ENCODE measurements at regions not wholly inside any gene's neighbourhood (a gene's known extent, or its start where the extent isn't known, plus 50 kb on each side); places are given as distances from the start of the nearest gene placed in this dataset.

DNA sequence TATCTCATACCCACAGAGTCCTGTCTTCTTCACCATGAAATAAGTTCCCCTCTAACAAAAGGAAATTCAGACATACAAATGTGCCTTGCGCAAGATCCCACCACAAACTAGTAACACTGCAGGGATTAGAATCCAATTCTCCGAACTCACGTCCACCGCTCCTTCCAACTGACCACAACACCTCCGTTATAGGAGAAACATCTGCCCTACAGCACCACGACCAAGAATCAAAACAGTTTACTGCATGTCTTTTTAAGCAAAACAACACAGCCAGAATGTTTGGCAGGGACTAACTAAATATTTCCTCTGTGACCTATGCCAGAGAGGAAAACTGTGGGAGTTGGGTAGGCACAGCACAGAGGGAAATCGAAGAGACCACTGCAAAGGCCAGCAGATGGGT is 72.7 kb upstream of the AKIP1 start:
- TF ChIP-seq, protein P1, sequence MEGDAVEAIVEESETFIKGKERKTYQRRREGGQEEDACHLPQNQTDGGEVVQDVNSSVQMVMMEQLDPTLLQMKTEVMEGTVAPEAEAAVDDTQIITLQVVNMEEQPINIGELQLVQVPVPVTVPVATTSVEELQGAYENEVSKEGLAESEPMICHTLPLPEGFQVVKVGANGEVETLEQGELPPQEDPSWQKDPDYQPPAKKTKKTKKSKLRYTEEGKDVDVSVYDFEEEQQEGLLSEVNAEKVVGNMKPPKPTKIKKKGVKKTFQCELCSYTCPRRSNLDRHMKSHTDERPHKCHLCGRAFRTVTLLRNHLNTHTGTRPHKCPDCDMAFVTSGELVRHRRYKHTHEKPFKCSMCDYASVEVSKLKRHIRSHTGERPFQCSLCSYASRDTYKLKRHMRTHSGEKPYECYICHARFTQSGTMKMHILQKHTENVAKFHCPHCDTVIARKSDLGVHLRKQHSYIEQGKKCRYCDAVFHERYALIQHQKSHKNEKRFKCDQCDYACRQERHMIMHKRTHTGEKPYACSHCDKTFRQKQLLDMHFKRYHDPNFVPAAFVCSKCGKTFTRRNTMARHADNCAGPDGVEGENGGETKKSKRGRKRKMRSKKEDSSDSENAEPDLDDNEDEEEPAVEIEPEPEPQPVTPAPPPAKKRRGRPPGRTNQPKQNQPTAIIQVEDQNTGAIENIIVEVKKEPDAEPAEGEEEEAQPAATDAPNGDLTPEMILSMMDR (conservative IDR thresholded peaks at IDR 0.05; ENCODE audit: low read length), result no peak
- TF ChIP-seq EZH2phosphoT487 (IDR thresholded peaks at IDR 0.05; ENCODE audit: borderline replicate concordance, low read depth, low read length), result no peak

All from OCI-LY7 (cell line).